SU-DHL-6 (cell line): ENCODE measurements at regions not wholly inside any gene's neighbourhood (a gene's known extent, or its start where the extent isn't known, plus 50 kb on each side); places are given as distances from the start of the nearest gene placed in this dataset.

ENCODE experiments used
- H2AFZ ChIP-seq: fragments of 200-600 bp; sonication (generic); 2 replicates; pipeline ENCODE4 v1.6.1; 2014; ENCODE audit warnings: low read depth, mild to moderate bottlenecking, moderate library complexity, mixed read lengths, antibody characterized with exemption, low read length; ENCODE audit not compliant: severe bottlenecking
- H3F3A ChIP-seq: fragments of 200-600 bp; shearing (Covaris generic); 2 replicates; pipeline ENCODE4 v1.6.0; 2016; ENCODE audit warnings: antibody characterized with exemption, mild to moderate bottlenecking; ENCODE audit not compliant: insufficient read depth
- H3K27ac ChIP-seq: fragments of 200-600 bp; sonication (generic); 2 replicates; pipeline ENCODE4 v1.5.1; 2016; ENCODE audit warnings: low read depth, mild to moderate bottlenecking, low read length, moderate library complexity, mixed read lengths
- H3K27me3 ChIP-seq: fragments of 200-600 bp; sonication (generic), shearing (Covaris generic); 2 replicates; pipeline ENCODE4 v1.6.0; 2014; ENCODE audit warnings: mild to moderate bottlenecking, low read length
- H3K36me3 ChIP-seq: fragments of 200-600 bp; sonication (generic); 2 replicates; pipeline ENCODE4 v1.6.1; 2014; ENCODE audit warnings: mild to moderate bottlenecking, low read length, mixed read lengths
- H3K4me2 ChIP-seq: fragments of 300-600, 200-600 bp; shearing (Covaris generic), sonication (generic); 2 replicates; pipeline ENCODE4 v1.6.0; 2014; ENCODE audit warnings: low read length, low read depth, mild to moderate bottlenecking; ENCODE audit not compliant: poor library complexity, severe bottlenecking
- H3K4me3 ChIP-seq: fragments of 200-600 bp; sonication (generic); 2 replicates; pipeline ENCODE4 v1.5.1; 2014; ENCODE audit warnings: antibody characterized with exemption, low read length, mild to moderate bottlenecking, mixed read lengths; ENCODE audit not compliant: insufficient read depth, poor library complexity, severe bottlenecking
- H3K79me2 ChIP-seq: fragments of 200-600 bp; sonication (generic); 2 replicates; pipeline ENCODE4 v1.6.1; 2014; ENCODE audit warnings: mild to moderate bottlenecking, low read length, moderate library complexity; ENCODE audit not compliant: insufficient read depth
- H3K9ac ChIP-seq: fragments of 200-600 bp; sonication (generic); 2 replicates; pipeline ENCODE4 v1.7.0; 2014; ENCODE audit warnings: mild to moderate bottlenecking, low read length
- H3K9me2 ChIP-seq: fragments of 200-600 bp; sonication (generic); replicated peaks from 2 replicates; pipeline ENCODE4 v1.6.1; 2014; ENCODE audit warnings: low read length; ENCODE audit not compliant: insufficient read depth
- H3K9me3 ChIP-seq: fragments of 200-600 bp; sonication (generic); 2 replicates; pipeline ENCODE4 v1.6.1; 2014; ENCODE audit warnings: low read length, mixed read lengths; ENCODE audit not compliant: insufficient read depth
- H4K20me1 ChIP-seq: fragments of 200-600 bp; sonication (generic); 2 replicates; pipeline ENCODE4 v1.6.1; 2014; ENCODE audit warnings: low read depth, mild to moderate bottlenecking, antibody characterized with exemption, low read length, moderate library complexity, mixed read lengths
- EZH2phosphoT487 ChIP-seq: fragments of 200-600 bp; sonication (generic), shearing (Covaris generic); conservative IDR thresholded peaks from 2 replicates; pipeline ENCODE4 v1.6.1; 2018; ENCODE audit warnings: mild to moderate bottlenecking, antibody characterized with exemption, low read length, moderate library complexity, mixed read lengths
- TF ChIP-seq, protein P1 (sequence below): fragments of 200-600 bp; sonication (generic); IDR thresholded peaks from one replicate; pipeline ENCODE4 v1.5.1; 2017; ENCODE audit warnings: antibody characterized with exemption, mild to moderate bottlenecking, low read length, moderate library complexity; ENCODE audit not compliant: insufficient read depth, poor library complexity, severe bottlenecking

DNA sequence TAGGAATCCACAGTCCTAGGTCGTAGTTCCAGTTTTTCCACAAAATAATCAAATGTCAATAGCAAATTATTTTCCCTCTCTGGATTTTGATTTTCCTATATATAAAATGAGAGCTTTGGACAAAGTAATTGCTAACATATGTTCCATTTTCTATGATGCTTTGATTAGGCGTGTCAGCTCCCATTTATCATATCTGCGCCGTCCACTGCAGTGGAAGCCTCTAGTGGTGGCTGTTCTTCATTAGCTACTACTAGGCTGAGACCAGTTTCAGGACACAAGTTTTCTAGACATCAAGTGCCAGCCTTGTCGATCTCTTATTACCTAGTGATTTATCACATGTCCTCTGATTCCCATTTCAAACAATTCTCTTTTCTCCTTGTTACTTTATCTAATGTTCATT lies 271.5 kb downstream of the TUSC7 start:
- H3K27me3 ChIP-seq = no peaks in the 10 kb centered on the region
- no peaks in the 10 kb centered on the region for H3K36me3 ChIP-seq
- H3F3A ChIP-seq = no peaks in the 10 kb centered on the region
- H3K79me2 ChIP-seq = no peaks in the 10 kb centered on the region
- TF ChIP-seq, protein P1, sequence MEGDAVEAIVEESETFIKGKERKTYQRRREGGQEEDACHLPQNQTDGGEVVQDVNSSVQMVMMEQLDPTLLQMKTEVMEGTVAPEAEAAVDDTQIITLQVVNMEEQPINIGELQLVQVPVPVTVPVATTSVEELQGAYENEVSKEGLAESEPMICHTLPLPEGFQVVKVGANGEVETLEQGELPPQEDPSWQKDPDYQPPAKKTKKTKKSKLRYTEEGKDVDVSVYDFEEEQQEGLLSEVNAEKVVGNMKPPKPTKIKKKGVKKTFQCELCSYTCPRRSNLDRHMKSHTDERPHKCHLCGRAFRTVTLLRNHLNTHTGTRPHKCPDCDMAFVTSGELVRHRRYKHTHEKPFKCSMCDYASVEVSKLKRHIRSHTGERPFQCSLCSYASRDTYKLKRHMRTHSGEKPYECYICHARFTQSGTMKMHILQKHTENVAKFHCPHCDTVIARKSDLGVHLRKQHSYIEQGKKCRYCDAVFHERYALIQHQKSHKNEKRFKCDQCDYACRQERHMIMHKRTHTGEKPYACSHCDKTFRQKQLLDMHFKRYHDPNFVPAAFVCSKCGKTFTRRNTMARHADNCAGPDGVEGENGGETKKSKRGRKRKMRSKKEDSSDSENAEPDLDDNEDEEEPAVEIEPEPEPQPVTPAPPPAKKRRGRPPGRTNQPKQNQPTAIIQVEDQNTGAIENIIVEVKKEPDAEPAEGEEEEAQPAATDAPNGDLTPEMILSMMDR = no peak
- TF ChIP-seq EZH2phosphoT487 = no peak
- no peak overlapping the region for H2AFZ ChIP-seq
- H3K9ac ChIP-seq = no peak overlapping the region
- H3K27ac ChIP-seq = no peak overlapping the region
- H3K4me3 ChIP-seq = no peak overlapping the region
- H3K9me3 ChIP-seq = no peaks in the 10 kb centered on the region
- no peaks in the 10 kb centered on the region for H3K9me2 ChIP-seq
- no peaks in the 10 kb centered on the region for H4K20me1 ChIP-seq
- H3K4me2 ChIP-seq = no peak overlapping the region

DNA sequence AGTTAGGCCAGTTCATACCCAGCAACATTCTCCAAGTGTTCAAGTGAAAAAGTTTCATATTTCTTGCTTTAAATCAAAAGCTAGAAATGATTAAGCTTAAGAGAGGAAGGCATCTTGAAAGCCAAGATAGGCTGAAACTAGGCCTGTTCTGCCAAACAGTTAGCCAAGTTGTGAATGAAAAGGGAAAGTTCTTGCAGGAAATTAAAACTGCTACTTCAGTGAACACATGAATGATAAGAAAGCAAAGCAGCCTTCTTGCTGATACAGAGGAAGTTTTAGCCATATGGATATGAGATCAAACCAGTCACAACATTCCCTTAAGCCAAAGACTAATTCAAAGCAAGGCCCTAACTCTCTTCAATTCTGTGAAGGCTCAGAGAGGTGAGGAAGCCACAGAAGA lies 274.7 kb downstream of the TUSC7 start:
- H3K4me3 ChIP-seq = no peak overlapping the region
- no peak for TF ChIP-seq EZH2phosphoT487
- TF ChIP-seq, protein P1 = no peak
- no peak overlapping the region for H3K27ac ChIP-seq
- no peaks in the 10 kb centered on the region for H3K9me2 ChIP-seq
- no peak overlapping the region for H2AFZ ChIP-seq
- H4K20me1 ChIP-seq = no peaks in the 10 kb centered on the region
- no peaks in the 10 kb centered on the region for H3F3A ChIP-seq
- H3K79me2 ChIP-seq = no peaks in the 10 kb centered on the region
- H3K4me2 ChIP-seq = no peak overlapping the region
- H3K36me3 ChIP-seq = no peaks in the 10 kb centered on the region
- H3K9ac ChIP-seq = no peak overlapping the region
- no peaks in the 10 kb centered on the region for H3K9me3 ChIP-seq
- H3K27me3 ChIP-seq = no peaks in the 10 kb centered on the region

DNA sequence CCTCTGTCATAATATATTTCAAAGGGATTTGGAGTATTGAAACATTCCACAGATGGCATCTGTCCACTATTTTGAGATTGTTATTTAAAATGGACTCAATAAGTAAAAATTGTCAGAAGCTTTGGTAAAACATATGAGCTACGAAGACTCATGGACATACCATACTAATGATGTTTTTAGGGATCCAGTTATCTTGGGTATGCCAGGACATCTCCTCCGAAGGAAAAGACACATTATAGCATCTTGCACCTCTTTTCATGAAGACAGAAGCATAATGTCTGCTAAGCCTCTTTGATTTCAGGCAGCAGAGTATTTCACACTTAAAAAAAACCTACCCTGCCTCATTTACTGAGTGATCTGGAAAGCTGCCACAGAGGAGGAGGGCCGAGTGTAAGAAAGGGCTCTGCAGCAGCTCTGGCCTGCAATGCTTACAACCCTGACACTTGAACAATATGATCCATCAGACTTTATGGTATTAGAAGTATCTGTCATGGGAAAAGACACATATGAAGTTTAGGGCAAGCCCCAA lies 284.8 kb downstream of the TUSC7 start:
- Histone ChIP-seq H3K4me2 (no peak overlapping the region), H3K9me3 (no peaks in the 10 kb centered on the region), H3K79me2 (no peaks in the 10 kb centered on the region), H3K4me3 (no peak overlapping the region), H3K27me3 (no peaks in the 10 kb centered on the region), H3K9me2 (no peaks in the 10 kb centered on the region), H3K36me3 (no peaks in the 10 kb centered on the region), H3K27ac (no peak overlapping the region), H2AFZ (no peak overlapping the region), H4K20me1 (no peaks in the 10 kb centered on the region), H3F3A (no peaks in the 10 kb centered on the region; the same call in 1 of the 2 replicates), H3K9ac (no peak overlapping the region)
- TF ChIP-seq EZH2phosphoT487 = no peak
- TF ChIP-seq, protein P1 = no peak
